Neural cell (in vitro differentiated cells): ENCODE measurements at regions not wholly inside any gene's neighbourhood (a gene's known extent, or its start where the extent isn't known, plus 50 kb on each side); places are given as distances from the start of the nearest gene placed in this dataset.

Experiments
- H2AFZ ChIP-seq: fragments of 200-600, 300-800 bp; sonication (generic), shearing (Covaris generic); 2 replicates; pipeline ENCODE4 v1.6.0; 2014; ENCODE audit warnings: low read depth, mild to moderate bottlenecking, antibody characterized with exemption, low read length, moderate library complexity
- H3F3A ChIP-seq: fragments of 200-600 bp; shearing (Covaris generic); 2 replicates; pipeline ENCODE4 v1.6.1; 2016; ENCODE audit warnings: mild to moderate bottlenecking, moderate library complexity, mixed read lengths, antibody characterized with exemption, low read length; ENCODE audit not compliant: insufficient read depth, poor library complexity, severe bottlenecking
- H3K27ac ChIP-seq: fragments of 200-600, 300-800 bp; sonication (generic), shearing (Covaris generic); 2 replicates; pipeline ENCODE4 v1.5.1; 2014; ENCODE audit warnings: mild to moderate bottlenecking, low read length, moderate library complexity
- H3K27me3 ChIP-seq: fragments of 300-800, 200-600 bp; sonication (generic), shearing (Covaris generic); 2 replicates; pipeline ENCODE4 v1.6.0; 2014; ENCODE audit warnings: mild to moderate bottlenecking, low read depth, low read length, moderate library complexity; ENCODE audit not compliant: insufficient read depth
- H3K36me3 ChIP-seq: fragments of 300-800, 200-600 bp; sonication (generic), shearing (Covaris generic); 2 replicates; pipeline ENCODE4 v1.5.1; 2014; ENCODE audit warnings: mild to moderate bottlenecking, antibody characterized with exemption, low read length, moderate library complexity; ENCODE audit not compliant: insufficient read depth
- H3K4me2 ChIP-seq: fragments of 300-800, 200-600 bp; sonication (generic), shearing (Covaris generic); 2 replicates; pipeline ENCODE4 v1.6.0; 2014; ENCODE audit warnings: mild to moderate bottlenecking, low read length
- H3K4me3 ChIP-seq: fragments of 300-800, 200-600 bp; sonication (generic), shearing (Covaris generic); 2 replicates; pipeline ENCODE4 v1.5.1; 2014; ENCODE audit warnings: mild to moderate bottlenecking, low read length, moderate library complexity
- H3K79me2 ChIP-seq: fragments of 200-600 bp; shearing (Covaris generic); replicated peaks from 2 replicates; pipeline ENCODE4 v1.6.0; 2014; ENCODE audit warnings: mild to moderate bottlenecking, low read length, moderate library complexity; ENCODE audit not compliant: insufficient read depth
- H3K9ac ChIP-seq: fragments of 300-800, 200-600 bp; sonication (generic), shearing (Covaris generic); 2 replicates; pipeline ENCODE4 v1.6.1; 2016; ENCODE audit warnings: mild to moderate bottlenecking, low read length, mixed read lengths
- H3K9me2 ChIP-seq: fragments of 200-600 bp; shearing (Covaris generic); 2 replicates; pipeline ENCODE4 v1.6.1; 2016; ENCODE audit warnings: mild to moderate bottlenecking, low read length, mixed read lengths; ENCODE audit not compliant: insufficient read depth
- H3K9me3 ChIP-seq: fragments of 200-600, 300-800 bp; sonication (generic), shearing (Covaris generic); 2 replicates; pipeline ENCODE4 v1.6.1; 2016; ENCODE audit warnings: mild to moderate bottlenecking, mixed run types, low read length, moderate library complexity, mixed read lengths
- H4K20me1 ChIP-seq: fragments of 200-600 bp; shearing (Covaris generic); 2 replicates; pipeline ENCODE4 v1.6.1; 2016; ENCODE audit warnings: mild to moderate bottlenecking, mixed run types; ENCODE audit not compliant: insufficient read depth
- EP300 ChIP-seq: fragments of 450-650 bp; conservative IDR thresholded peaks from 2 replicates; pipeline ENCODE4 v1.6.1; 2014; ENCODE audit warnings: antibody characterized with exemption, mild to moderate bottlenecking, moderate library complexity; ENCODE audit not compliant: poor library complexity, severe bottlenecking
- EZH2 ChIP-seq: fragments of 200-600, 300-800 bp; shearing (Covaris generic), sonication (generic); IDR thresholded peaks from 2 replicates; pipeline ENCODE4 v1.6.1; 2014; ENCODE audit warnings: antibody characterized with exemption, low read length, borderline replicate concordance, mild to moderate bottlenecking; ENCODE audit not compliant: insufficient read depth, poor library complexity, severe bottlenecking
- MXI1 ChIP-seq: fragments of 450-650 bp; conservative IDR thresholded peaks from 2 replicates; pipeline ENCODE4 v1.6.1; 2014; ENCODE audit warnings: antibody characterized with exemption, mild to moderate bottlenecking; ENCODE audit not compliant: poor library complexity, severe bottlenecking
- POLR2AphosphoS5 ChIP-seq: IDR thresholded peaks from 2 replicates; pipeline ENCODE4 v1.6.1; 2012
- RAD21 ChIP-seq: fragments of 450-650 bp; conservative IDR thresholded peaks from 2 replicates; pipeline ENCODE4 v1.6.1; 2014; ENCODE audit warnings: antibody characterized with exemption, mild to moderate bottlenecking, moderate library complexity
- SMC3 ChIP-seq: fragments of 450-650 bp; conservative IDR thresholded peaks from 2 replicates; pipeline ENCODE4 v1.6.1; 2014; ENCODE audit warnings: antibody characterized with exemption, mild to moderate bottlenecking, moderate library complexity; ENCODE audit not compliant: poor library complexity
- TAF1 ChIP-seq: IDR thresholded peaks from 2 replicates; pipeline ENCODE4 v1.6.1; 2012; ENCODE audit warnings: low read depth
- TF ChIP-seq, protein P1 (sequence below): fragments of 450-650 bp; IDR thresholded peaks from 2 replicates; pipeline ENCODE4 v1.5.1; 2014; ENCODE audit warnings: antibody characterized with exemption, mild to moderate bottlenecking, moderate library complexity; ENCODE audit not compliant: poor library complexity, severe bottlenecking
- TF ChIP-seq, protein P2 (sequence below): IDR thresholded peaks from 2 replicates; pipeline ENCODE4 v1.6.1; 2012; ENCODE audit warnings: borderline replicate concordance

DNA sequence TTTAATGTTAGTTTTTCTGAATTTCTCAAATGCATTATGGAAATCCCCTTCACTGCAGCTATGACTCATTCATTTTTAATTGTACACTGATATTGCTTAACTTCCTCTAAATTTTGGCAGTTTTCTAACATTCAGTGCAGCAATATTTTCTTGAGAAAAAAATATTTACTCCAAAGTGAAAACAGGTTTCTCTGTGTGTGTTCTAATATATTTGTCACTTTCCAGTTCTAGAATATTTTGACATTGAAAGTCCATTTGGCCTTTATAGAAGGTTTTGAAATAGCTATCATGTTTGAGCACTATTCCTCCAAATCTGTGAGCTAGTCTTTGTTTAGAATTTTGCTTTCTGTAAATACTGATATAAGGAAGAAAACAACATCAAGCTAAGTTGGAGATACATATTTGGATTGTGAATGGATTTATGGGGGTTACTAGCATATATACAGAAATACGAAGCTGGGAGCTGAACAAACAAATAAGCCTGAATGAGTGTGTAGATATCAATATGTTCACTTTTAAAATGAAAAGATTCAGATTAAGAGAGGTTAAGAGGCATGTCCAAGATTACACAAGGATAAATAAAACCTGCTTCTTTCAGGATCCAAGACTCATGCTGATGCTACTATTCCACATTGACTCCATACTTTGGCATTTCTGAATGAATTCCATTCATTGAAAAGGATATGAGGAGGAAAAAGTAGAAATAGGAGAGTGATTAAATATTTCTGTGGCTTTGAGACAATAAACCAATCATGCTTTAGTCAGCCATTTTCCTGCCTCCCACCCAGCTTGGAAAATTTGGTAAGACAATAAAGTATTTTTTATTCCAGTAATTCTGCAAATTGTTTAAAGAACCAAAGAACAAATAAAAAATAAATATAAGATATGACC lies 57.3 kb upstream of the SLIT2 start:
- TF ChIP-seq EZH2 (no peak), SMC3 (no peak), TAF1 (no peak), MXI1 (no peak), EP300 (no peak), RAD21 (no peak), POLR2AphosphoS5 (no peak)
- TF ChIP-seq, protein P1, sequence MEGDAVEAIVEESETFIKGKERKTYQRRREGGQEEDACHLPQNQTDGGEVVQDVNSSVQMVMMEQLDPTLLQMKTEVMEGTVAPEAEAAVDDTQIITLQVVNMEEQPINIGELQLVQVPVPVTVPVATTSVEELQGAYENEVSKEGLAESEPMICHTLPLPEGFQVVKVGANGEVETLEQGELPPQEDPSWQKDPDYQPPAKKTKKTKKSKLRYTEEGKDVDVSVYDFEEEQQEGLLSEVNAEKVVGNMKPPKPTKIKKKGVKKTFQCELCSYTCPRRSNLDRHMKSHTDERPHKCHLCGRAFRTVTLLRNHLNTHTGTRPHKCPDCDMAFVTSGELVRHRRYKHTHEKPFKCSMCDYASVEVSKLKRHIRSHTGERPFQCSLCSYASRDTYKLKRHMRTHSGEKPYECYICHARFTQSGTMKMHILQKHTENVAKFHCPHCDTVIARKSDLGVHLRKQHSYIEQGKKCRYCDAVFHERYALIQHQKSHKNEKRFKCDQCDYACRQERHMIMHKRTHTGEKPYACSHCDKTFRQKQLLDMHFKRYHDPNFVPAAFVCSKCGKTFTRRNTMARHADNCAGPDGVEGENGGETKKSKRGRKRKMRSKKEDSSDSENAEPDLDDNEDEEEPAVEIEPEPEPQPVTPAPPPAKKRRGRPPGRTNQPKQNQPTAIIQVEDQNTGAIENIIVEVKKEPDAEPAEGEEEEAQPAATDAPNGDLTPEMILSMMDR = no peak
- TF ChIP-seq, protein P2, sequence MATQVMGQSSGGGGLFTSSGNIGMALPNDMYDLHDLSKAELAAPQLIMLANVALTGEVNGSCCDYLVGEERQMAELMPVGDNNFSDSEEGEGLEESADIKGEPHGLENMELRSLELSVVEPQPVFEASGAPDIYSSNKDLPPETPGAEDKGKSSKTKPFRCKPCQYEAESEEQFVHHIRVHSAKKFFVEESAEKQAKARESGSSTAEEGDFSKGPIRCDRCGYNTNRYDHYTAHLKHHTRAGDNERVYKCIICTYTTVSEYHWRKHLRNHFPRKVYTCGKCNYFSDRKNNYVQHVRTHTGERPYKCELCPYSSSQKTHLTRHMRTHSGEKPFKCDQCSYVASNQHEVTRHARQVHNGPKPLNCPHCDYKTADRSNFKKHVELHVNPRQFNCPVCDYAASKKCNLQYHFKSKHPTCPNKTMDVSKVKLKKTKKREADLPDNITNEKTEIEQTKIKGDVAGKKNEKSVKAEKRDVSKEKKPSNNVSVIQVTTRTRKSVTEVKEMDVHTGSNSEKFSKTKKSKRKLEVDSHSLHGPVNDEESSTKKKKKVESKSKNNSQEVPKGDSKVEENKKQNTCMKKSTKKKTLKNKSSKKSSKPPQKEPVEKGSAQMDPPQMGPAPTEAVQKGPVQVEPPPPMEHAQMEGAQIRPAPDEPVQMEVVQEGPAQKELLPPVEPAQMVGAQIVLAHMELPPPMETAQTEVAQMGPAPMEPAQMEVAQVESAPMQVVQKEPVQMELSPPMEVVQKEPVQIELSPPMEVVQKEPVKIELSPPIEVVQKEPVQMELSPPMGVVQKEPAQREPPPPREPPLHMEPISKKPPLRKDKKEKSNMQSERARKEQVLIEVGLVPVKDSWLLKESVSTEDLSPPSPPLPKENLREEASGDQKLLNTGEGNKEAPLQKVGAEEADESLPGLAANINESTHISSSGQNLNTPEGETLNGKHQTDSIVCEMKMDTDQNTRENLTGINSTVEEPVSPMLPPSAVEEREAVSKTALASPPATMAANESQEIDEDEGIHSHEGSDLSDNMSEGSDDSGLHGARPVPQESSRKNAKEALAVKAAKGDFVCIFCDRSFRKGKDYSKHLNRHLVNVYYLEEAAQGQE = no peak
- H3K9me2 ChIP-seq = no peaks in the 10 kb centered on the region
- no peak overlapping the region for H3K9ac ChIP-seq
- H3K36me3 ChIP-seq = no peaks in the 10 kb centered on the region
- H3K27ac ChIP-seq = no peak overlapping the region
- no peaks in the 10 kb centered on the region for H3K79me2 ChIP-seq
- H3K27me3 ChIP-seq = no peaks in the 10 kb centered on the region
- no peak overlapping the region for H3K4me2 ChIP-seq
- H3K9me3 ChIP-seq = no peaks in the 10 kb centered on the region
- no peak overlapping the region for H3K4me3 ChIP-seq
- no peak overlapping the region for H2AFZ ChIP-seq
- no peaks in the 10 kb centered on the region for H3F3A ChIP-seq
- no peaks in the 10 kb centered on the region for H4K20me1 ChIP-seq

- Histone ChIP-seq H3K9ac (no peak overlapping the region), H3K9me2 (no peaks in the 10 kb centered on the region), H4K20me1 (no peaks in the 10 kb centered on the region), H3F3A (no peaks in the 10 kb centered on the region), H3K4me3 (no peak overlapping the region), H3K9me3 (no peaks in the 10 kb centered on the region), H3K27ac (no peak overlapping the region), H3K4me2 (no peak overlapping the region), H3K79me2 (no peaks in the 10 kb centered on the region), H2AFZ (no peak overlapping the region), H3K36me3 (no peaks in the 10 kb centered on the region), H3K27me3 (no peaks in the 10 kb centered on the region)
- no peak for TF ChIP-seq POLR2AphosphoS5
- no peak for TF ChIP-seq MXI1
- TF ChIP-seq EZH2 = no peak
- TF ChIP-seq RAD21 = no peak
- no peak for TF ChIP-seq TAF1
- TF ChIP-seq, protein P1 = no peak
- TF ChIP-seq EP300 = no peak
These were observed 58.4 kb upstream of the SLIT2 start for GRCh38 chr4:20193141-20193936.
